ENCODE measurements at regions not wholly inside any gene's neighbourhood (a gene's known extent, or its start where the extent isn't known, plus 50 kb on each side); places are given as distances from the start of the nearest gene placed in this dataset.

DNA sequence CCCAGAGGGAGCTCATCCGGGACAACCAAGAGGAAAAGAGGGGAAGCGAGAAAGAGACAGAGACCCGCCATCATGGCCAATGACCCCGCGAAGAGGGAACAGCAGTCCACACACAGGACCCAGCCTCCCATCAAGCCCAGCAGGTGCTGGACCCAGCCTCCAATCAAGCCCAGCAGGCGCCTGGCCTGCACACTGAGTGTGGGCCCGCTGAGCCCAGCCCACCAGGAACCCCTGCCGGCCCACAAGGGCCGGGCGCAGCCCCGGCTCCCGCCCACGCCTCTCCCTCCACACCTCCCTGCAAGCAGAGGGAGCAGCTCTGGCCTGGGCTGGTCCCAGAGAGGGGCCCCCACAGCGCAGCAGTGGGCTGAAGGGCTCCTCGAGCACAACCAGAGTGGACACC, 391.1 kb downstream of the IDS start:
- Histone ChIP-seq H3K27ac (ENCODE audit: low read depth, low read length) (no peak overlapping the region), H3K4me1 (ENCODE audit: control insufficient read depth, insufficient read depth, low read length) (no peaks in the 10 kb centered on the region), H3K36me3 (ENCODE audit: control insufficient read depth, insufficient read depth, low read length) (no peaks in the 10 kb centered on the region)

DNA sequence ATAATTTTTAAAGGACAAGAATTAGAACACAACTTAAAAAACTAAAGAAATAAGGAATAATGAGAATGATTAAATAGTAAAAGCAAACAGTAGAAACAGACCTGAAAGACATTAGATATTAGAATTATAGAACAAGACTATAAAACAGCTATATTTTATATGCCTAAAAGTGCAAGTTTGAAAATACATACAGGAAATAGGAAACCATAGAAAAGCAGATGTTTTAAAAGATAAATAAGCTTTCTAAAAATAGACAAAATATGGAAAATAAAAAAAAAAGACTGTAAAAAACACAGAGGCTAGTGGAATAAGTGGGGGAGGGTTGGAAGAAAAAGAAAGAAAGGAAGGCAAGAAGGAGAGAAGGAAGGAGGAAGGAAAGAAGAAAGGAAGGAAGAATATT, 407.3 kb downstream of the IDS start:
- no peak overlapping the region for H3K4me3 ChIP-seq (ENCODE audit: low read depth, low read length)
- H3K36me3 ChIP-seq (ENCODE audit: control insufficient read depth, insufficient read depth, low read length): no peaks in the 10 kb centered on the region
- peaks cover 6% of the 10 kb centered on the region; the same call in 1 of the 2 replicates for H3K4me1 ChIP-seq (ENCODE audit: control insufficient read depth, insufficient read depth, low read length)
- no peak overlapping the region for H3K27ac ChIP-seq (ENCODE audit: low read depth, low read length)
- H3K9me3 ChIP-seq (ENCODE audit: control insufficient read depth, insufficient read depth, low read length): peaks cover 4% of the 10 kb centered on the region
- no peaks in the 10 kb centered on the region for H3K27me3 ChIP-seq (ENCODE audit: control insufficient read depth, insufficient read depth, low read length)
- H3K9ac ChIP-seq (ENCODE audit: low read depth, low read length): no peak overlapping the region

More for the DNA sequence above, 391.1 kb downstream of the IDS start:
- no peak overlapping the region for H3K9ac ChIP-seq (ENCODE audit: low read depth, low read length)
- H3K27me3 ChIP-seq (ENCODE audit: control insufficient read depth, insufficient read depth, low read length): no peaks in the 10 kb centered on the region
- no peak overlapping the region for H3K4me3 ChIP-seq (ENCODE audit: low read depth, low read length)
- peaks cover 40% of the 10 kb centered on the region for H3K9me3 ChIP-seq (ENCODE audit: control insufficient read depth, insufficient read depth, low read length)

DNA sequence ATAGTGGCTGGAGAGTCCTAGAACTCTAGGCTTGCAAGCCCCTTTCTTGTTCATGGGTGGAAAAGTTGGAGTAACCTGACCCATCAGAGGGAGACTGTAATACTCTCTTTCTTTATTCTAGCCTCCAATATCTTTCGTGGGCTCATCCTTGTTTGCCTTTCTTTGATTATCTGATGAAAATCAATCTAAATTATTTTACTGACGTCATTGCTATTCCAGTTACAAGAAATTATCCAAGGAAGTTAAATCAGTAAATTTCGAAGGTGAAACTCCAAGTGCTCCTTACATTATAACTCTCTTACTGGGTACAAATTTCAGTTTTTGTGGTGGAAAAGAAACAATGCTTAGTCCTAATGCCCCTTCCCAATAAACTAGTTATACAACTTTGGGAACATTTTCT, 412.9 kb downstream of the IDS start:
- Histone ChIP-seq H3K36me3 (ENCODE audit: control insufficient read depth, insufficient read depth, low read length) (no peaks in the 10 kb centered on the region), H3K9me3 (ENCODE audit: control insufficient read depth, insufficient read depth, low read length) (peaks cover 3% of the 10 kb centered on the region; the same call in 1 of the 2 replicates), H3K4me1 (ENCODE audit: control insufficient read depth, insufficient read depth, low read length) (no peaks in the 10 kb centered on the region), H3K27ac (ENCODE audit: low read depth, low read length) (no peak overlapping the region), H3K27me3 (ENCODE audit: control insufficient read depth, insufficient read depth, low read length) (no peaks in the 10 kb centered on the region), H3K9ac (ENCODE audit: low read depth, low read length) (no peak overlapping the region), H3K4me3 (ENCODE audit: low read depth, low read length) (no peak overlapping the region)

DNA sequence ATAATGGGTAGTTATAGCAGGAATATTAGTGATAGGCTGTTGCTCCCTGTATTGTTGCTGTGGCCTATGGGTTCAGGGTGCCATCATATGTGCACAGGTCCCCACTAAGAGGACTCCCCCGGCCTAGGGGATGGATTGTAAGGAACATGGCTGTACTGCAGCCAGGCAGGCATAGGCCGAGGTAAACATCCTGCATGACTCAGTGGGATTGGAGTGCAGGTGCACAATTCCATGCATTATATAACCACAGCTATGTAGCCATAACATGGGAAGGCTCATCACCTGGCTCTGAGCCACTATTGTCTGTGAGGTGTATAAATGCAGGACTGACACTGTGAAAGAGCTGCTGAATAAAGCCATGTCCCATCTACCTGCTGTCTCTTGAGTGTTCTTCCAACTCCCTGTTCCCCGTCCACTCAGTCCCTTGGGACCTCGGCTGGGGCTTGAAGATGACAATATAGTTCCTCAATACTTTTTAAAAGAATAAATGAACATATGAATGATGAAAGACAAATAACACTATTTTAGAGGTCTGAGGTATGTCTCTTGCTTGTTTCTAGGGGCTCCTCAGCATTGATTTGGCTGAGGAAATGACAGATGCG, 425.2 kb downstream of the IDS start:
- Histone ChIP-seq H3K36me3 (ENCODE audit: control insufficient read depth, insufficient read depth, low read length) (no peaks in the 10 kb centered on the region), H3K4me1 (ENCODE audit: control insufficient read depth, insufficient read depth, low read length) (no peaks in the 10 kb centered on the region), H3K9me3 (ENCODE audit: control insufficient read depth, insufficient read depth, low read length) (peaks cover 44% of the 10 kb centered on the region), H3K4me3 (ENCODE audit: low read depth, low read length) (no peak overlapping the region), H3K27me3 (ENCODE audit: control insufficient read depth, insufficient read depth, low read length) (no peaks in the 10 kb centered on the region), H3K9ac (ENCODE audit: low read depth, low read length) (no peak overlapping the region), H3K27ac (ENCODE audit: low read depth, low read length) (no peak overlapping the region)

DNA sequence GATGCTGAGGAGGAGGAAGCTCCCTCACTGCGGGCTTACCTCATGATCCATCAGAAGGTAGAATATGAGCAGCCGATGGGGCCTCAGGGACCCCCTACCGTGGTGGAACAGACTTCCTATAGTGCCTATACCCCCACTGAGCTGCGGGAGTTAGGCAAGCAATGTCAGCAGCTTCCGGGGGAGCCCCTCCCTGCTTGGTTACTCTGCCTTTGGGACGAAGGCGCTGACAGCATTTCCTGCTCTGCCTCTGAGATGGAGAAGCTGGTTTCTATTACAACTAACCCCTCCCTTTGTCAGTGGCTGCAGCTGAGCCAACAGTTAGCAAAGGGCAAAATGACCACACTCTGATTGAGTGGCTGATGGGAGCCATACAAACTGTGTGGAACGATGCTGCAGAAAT, 430.7 kb downstream of the IDS start:
- Histone ChIP-seq H3K9ac (ENCODE audit: low read depth, low read length) (no peak overlapping the region), H3K27ac (ENCODE audit: low read depth, low read length) (no peak overlapping the region), H3K27me3 (ENCODE audit: control insufficient read depth, insufficient read depth, low read length) (no peaks in the 10 kb centered on the region), H3K36me3 (ENCODE audit: control insufficient read depth, insufficient read depth, low read length) (no peaks in the 10 kb centered on the region), H3K4me3 (ENCODE audit: low read depth, low read length) (no peak overlapping the region), H3K4me1 (ENCODE audit: control insufficient read depth, insufficient read depth, low read length) (no peaks in the 10 kb centered on the region), H3K9me3 (ENCODE audit: control insufficient read depth, insufficient read depth, low read length) (peaks cover 27% of the 10 kb centered on the region)

DNA sequence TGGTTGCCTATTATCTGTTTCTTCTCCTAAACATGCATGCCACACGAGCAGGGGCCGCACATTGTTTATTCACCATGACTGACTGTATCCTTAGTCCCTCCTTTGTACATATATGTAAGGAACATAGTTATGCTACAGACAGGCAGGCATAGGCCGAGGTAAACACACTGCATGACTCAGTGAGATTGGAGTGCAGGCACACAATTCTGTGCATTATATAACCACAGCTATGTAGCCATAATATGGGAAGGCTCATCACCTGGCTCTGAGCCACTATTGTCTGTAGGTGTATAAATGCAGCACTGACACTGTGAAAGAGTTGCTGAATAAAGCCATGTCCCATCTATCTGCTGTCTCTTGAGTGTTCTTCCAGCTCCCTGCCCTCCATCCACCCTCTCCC, 431.6 kb downstream of the IDS start:
- Histone ChIP-seq H3K27me3 (ENCODE audit: control insufficient read depth, insufficient read depth, low read length) (no peaks in the 10 kb centered on the region), H3K36me3 (ENCODE audit: control insufficient read depth, insufficient read depth, low read length) (no peaks in the 10 kb centered on the region), H3K27ac (ENCODE audit: low read depth, low read length) (no peak overlapping the region), H3K4me1 (ENCODE audit: control insufficient read depth, insufficient read depth, low read length) (no peaks in the 10 kb centered on the region), H3K4me3 (ENCODE audit: low read depth, low read length) (no peak overlapping the region), H3K9me3 (ENCODE audit: control insufficient read depth, insufficient read depth, low read length) (peaks cover 25% of the 10 kb centered on the region), H3K9ac (ENCODE audit: low read depth, low read length) (no peak overlapping the region)

DNA sequence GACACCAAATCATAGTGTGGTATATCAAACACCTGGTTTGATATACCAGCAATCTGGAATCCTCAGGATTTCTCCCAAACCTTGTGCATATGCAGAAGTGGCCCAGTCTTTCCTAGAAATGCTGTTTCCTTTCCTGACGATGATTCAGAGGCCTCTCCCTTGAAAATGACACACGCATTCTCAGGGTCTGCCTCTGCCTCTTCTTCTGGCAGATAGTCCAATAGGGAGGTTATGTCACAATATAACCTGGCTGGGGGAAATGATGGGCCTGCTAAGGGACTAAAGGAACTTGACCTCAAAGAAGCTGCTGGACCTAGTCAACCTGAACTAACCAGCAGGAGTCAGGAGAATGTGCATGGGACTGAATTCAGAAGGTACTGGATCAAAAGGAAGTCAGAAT, 435.2 kb downstream of the IDS start:
- Histone ChIP-seq H3K4me3 (ENCODE audit: low read depth, low read length) (no peak overlapping the region), H3K27ac (ENCODE audit: low read depth, low read length) (no peak overlapping the region), H3K4me1 (ENCODE audit: control insufficient read depth, insufficient read depth, low read length) (no peaks in the 10 kb centered on the region), H3K27me3 (ENCODE audit: control insufficient read depth, insufficient read depth, low read length) (no peaks in the 10 kb centered on the region), H3K9me3 (ENCODE audit: control insufficient read depth, insufficient read depth, low read length) (peaks cover 17% of the 10 kb centered on the region; the same call in 1 of the 2 replicates), H3K36me3 (ENCODE audit: control insufficient read depth, insufficient read depth, low read length) (no peaks in the 10 kb centered on the region), H3K9ac (ENCODE audit: low read depth, low read length) (no peak overlapping the region)

DNA sequence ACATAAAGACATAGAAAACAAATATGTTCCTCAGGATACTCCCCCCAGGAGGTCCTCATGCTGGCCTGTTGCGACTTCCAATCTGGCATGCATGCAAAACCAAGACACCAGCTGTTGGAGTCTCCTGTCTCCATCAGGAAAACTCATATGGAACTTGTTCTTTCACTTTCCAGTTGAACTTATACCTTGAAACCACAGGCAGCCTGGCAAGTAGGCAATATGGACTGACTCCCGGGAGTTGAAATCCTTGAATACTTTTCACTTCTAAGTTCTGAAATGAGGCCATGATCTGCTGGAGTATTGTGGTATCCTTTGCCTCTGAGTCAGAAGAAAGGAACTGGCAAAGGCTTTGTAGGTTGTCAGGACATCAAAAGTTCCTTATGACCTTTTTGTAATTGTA, 444.2 kb downstream of the IDS start:
- H3K27ac ChIP-seq (ENCODE audit: low read depth, low read length): no peak overlapping the region
- H3K9ac ChIP-seq (ENCODE audit: low read depth, low read length): no peak overlapping the region
- no peaks in the 10 kb centered on the region for H3K4me1 ChIP-seq (ENCODE audit: control insufficient read depth, insufficient read depth, low read length)
- no peaks in the 10 kb centered on the region for H3K27me3 ChIP-seq (ENCODE audit: control insufficient read depth, insufficient read depth, low read length)
- H3K36me3 ChIP-seq (ENCODE audit: control insufficient read depth, insufficient read depth, low read length): no peaks in the 10 kb centered on the region
- 0 out of 2 replicates have a peak, but pooled peaks cover 14% of the 10 kb centered on the region for H3K9me3 ChIP-seq (ENCODE audit: control insufficient read depth, insufficient read depth, low read length)
- no peak overlapping the region for H3K4me3 ChIP-seq (ENCODE audit: low read depth, low read length)

Measured in HUES48 (cell line).